Stimulated activated memory B cell treated with anti-CD40 and anti-IgM and Interleukin-4, amounts not matched to agents 10 μg/mL and 1 μg/mL and 100 μg/mL, for 72 hours (primary cell): ENCODE measurements at regions not wholly inside any gene's neighbourhood (a gene's known extent, or its start where the extent isn't known, plus 50 kb on each side); places are given as distances from the start of the nearest gene placed in this dataset.
"Not testable (repeated sequence)": the region's sequence is repeated elsewhere in the genome, so short reads cannot be mapped to it uniquely, and the experiment has no call there.

Experiments used
- ATAC-seq: fragments of 150-1000 bp; cut with Tn5 transposase; 2 replicates; pipeline ENCODE4 v1.10.0; 2021
- H3K27ac Mint-ChIP-seq: one replicate; pipeline ENCODE4 v1.8.0; 2022; ENCODE audit warnings: mild to moderate bottlenecking, mixed read lengths
- H3K27me3 Mint-ChIP-seq: one replicate; pipeline ENCODE4 v1.8.0; 2022; ENCODE audit warnings: mixed read lengths
- H3K36me3 Mint-ChIP-seq: one replicate; pipeline ENCODE4 v1.8.0; 2022; ENCODE audit warnings: mixed read lengths
- H3K4me1 Mint-ChIP-seq: one replicate; pipeline ENCODE4 v1.8.0; 2022; ENCODE audit warnings: mixed read lengths
- H3K4me3 Mint-ChIP-seq: one replicate; pipeline ENCODE4 v1.8.0; 2022; ENCODE audit warnings: mild to moderate bottlenecking, moderate library complexity, mixed read lengths
- H3K9me3 Mint-ChIP-seq: one replicate; pipeline ENCODE4 v1.8.0; 2022; ENCODE audit warnings: mixed read lengths

DNA sequence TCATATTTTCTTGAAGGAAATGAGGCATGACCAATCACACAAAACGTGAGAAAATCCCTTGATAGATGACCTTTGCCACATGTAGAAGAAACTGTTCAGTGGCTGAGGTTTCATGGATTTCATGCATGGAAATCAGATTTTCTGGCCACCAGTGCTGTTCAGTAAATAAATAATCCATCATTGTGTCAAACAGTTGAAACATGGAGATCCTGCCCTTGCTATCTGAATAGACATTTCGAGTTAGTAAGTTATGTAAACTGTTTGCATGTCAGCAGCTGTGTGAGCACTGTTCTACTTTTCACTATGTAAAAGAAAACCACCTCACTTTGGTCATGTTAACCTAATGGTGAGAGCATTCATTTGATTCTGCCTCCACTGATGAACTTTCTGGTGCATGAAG, 793.9 kb upstream of the EPHA7 start:
- Mint-ChIP-seq H3K36me3 (no peaks in the 10 kb centered on the region), H3K4me1 (no peaks in the 10 kb centered on the region), H3K27me3 (no peaks in the 10 kb centered on the region), H3K4me3 (no peak overlapping the region), H3K9me3 (no peaks in the 10 kb centered on the region), H3K27ac (no peak overlapping the region)
- ATAC-seq: no peak

GRCh38 chr6:94196891-94197290, 777.5 kb upstream of the EPHA7 start:
- no peak overlapping the region for H3K27ac Mint-ChIP-seq
- no peak for ATAC-seq
- H3K4me3 Mint-ChIP-seq: no peak overlapping the region
- H3K36me3 Mint-ChIP-seq: no peaks in the 10 kb centered on the region
- H3K4me1 Mint-ChIP-seq: no peaks in the 10 kb centered on the region
- peaks cover 7% of the 10 kb centered on the region for H3K9me3 Mint-ChIP-seq
- no peaks in the 10 kb centered on the region for H3K27me3 Mint-ChIP-seq

DNA sequence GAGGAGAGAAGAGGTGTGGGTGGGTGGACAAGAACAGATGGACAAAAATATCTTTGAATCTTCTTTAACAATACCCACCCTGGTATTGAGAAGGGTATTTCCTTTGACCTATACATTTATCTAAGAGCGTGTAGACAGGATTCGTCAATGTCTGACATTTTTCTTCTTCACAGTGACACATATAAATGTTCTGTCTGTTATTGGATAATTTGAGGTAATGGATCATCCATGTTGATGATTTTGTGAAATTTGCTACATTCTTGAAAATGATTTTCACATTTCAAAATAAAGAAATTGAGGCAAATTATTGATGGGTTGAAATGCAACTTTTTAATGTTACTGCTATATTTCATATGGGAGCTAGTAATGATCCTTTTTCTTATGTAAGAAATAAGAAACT, 770.7 kb upstream of the EPHA7 start:
- Mint-ChIP-seq H3K9me3 (peaks cover 11% of the 10 kb centered on the region), H3K4me1 (no peaks in the 10 kb centered on the region), H3K36me3 (no peaks in the 10 kb centered on the region), H3K4me3 (no peak overlapping the region), H3K27ac (no peak overlapping the region), H3K27me3 (no peaks in the 10 kb centered on the region)
- no peak for ATAC-seq

DNA sequence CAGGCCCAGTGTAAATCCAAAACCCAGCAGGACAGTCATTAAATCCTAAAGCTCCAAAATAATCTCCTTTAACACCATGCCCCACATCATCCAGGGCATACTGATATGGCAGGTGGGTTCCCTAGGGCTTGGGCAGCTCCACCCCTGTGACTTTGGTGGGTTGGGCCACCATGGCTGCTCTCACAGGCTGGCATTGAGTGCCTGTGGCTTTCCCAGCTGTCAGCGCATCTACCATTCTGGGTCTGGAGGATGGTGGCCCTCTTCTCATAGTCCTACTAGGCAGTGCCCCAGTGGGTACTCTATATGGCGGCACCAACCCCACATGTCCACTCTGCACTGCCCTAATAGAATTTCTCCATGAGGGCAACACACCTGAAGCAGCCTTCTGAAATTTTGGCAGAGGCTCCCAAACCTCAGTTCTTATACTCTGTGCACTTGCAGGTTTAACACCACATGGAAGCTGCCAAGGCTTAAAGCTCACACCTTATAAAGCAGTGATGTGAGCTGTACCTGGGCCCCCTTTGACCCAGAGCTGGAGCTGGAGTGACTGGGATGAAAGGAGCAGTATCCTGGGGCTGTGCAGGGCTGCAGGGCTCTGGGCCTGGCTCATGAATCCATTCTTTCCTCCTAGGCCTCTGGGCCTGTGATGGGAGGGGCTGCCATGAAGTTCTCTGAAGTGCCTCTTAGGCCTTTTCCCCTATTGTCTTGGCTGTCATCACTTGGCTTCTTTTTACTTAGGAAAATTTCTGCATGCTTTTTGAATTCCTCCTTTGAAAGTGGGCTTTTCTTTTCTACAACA, 765.5 kb upstream of the EPHA7 start:
- H3K27me3 Mint-ChIP-seq: no peaks in the 10 kb centered on the region
- H3K36me3 Mint-ChIP-seq: no peaks in the 10 kb centered on the region
- H3K9me3 Mint-ChIP-seq: peaks cover 6% of the 10 kb centered on the region
- no peak overlapping the region for H3K27ac Mint-ChIP-seq
- no peaks in the 10 kb centered on the region for H3K4me1 Mint-ChIP-seq
- no peak for ATAC-seq
- no peak overlapping the region for H3K4me3 Mint-ChIP-seq

DNA sequence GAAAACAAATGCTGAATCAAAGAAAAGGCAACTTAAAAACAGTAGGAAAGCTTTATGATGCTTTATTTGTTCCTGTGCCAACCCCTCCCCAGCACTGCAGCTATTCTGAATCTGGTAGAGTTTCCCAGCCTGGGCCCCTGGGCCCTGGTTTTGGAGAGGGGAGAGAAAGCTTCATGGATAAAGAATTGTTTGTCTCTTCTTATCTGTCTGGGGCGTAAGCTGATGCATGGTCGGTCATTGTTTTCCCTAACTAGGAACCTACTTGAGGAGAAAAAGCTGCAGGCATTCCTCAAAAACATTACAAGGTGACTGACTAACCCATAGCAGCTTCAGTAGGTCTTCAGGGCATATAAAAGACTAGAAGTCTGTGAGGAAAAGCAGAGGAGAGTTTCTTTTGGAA, 758.1 kb upstream of the EPHA7 start:
- H3K27ac Mint-ChIP-seq: no peak overlapping the region

DNA sequence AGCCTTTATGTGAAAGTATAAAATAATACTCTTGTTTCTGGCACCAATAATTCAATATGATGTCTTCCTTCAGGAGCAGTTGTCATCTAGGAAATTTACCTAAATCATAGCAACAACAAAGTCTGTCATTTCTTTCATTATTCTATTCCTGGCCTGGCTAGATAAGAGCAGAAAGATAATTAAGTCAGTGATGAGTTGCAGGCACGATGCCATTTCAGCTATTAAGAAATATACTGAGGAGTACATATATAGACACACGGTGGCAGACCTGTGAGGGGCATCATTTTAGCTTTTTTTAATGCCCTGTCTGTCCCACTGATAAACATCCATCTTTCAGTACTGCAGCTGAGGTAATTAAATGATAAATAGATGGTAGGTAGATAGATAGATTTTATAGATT, 756.1 kb upstream of the EPHA7 start:
- no peak for ATAC-seq
- H3K4me3 Mint-ChIP-seq: no peak overlapping the region
- no peaks in the 10 kb centered on the region for H3K27me3 Mint-ChIP-seq
- H3K27ac Mint-ChIP-seq: no peak overlapping the region
- no peaks in the 10 kb centered on the region for H3K36me3 Mint-ChIP-seq
- H3K9me3 Mint-ChIP-seq: peaks cover 7% of the 10 kb centered on the region
- no peaks in the 10 kb centered on the region for H3K4me1 Mint-ChIP-seq

More for the DNA sequence above, 758.1 kb upstream of the EPHA7 start:
- Mint-ChIP-seq H3K36me3 (no peaks in the 10 kb centered on the region), H3K4me3 (no peak overlapping the region), H3K27me3 (no peaks in the 10 kb centered on the region), H3K4me1 (no peaks in the 10 kb centered on the region), H3K9me3 (peaks cover 3% of the 10 kb centered on the region)
- no peak for ATAC-seq

- H3K4me1 Mint-ChIP-seq: no peaks in the 10 kb centered on the region
- no peak for ATAC-seq
- H3K4me3 Mint-ChIP-seq: no peak overlapping the region
- no peak overlapping the region for H3K27ac Mint-ChIP-seq
- H3K9me3 Mint-ChIP-seq: peaks cover 14% of the 10 kb centered on the region
- H3K36me3 Mint-ChIP-seq: no peaks in the 10 kb centered on the region
- no peaks in the 10 kb centered on the region for H3K27me3 Mint-ChIP-seq
Measured at GRCh38 chr6:94163877-94164276, 744.5 kb upstream of the EPHA7 start.

DNA sequence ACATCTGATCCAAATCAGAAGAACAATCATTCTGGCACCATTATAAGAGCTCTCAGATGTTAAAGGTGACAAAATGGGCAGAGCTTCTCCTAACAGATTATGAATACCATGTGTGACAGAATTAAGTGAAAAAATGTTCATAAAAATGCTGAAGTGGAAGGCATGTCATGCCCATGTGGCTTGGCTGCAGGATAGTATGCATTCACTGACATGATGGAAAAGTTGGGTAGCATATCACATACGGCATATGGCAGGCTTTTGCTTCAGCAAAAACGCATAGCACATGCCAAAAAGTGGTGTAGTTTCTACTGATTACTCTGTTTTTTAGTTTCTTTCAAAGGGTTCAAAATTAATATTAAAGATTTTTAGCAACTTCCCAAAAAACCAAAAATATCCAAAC, 731.5 kb upstream of the EPHA7 start:
- Mint-ChIP-seq H3K4me1 (no peaks in the 10 kb centered on the region), H3K9me3 (peaks cover 9% of the 10 kb centered on the region), H3K27ac (no peak overlapping the region), H3K27me3 (no peaks in the 10 kb centered on the region), H3K36me3 (no peaks in the 10 kb centered on the region), H3K4me3 (no peak overlapping the region)
- no peak for ATAC-seq

GRCh38 chr6:94144807-94145206, 725.4 kb upstream of the EPHA7 start:
- Mint-ChIP-seq H3K27me3 (no peaks in the 10 kb centered on the region), H3K36me3 (no peaks in the 10 kb centered on the region), H3K9me3 (peaks cover 2% of the 10 kb centered on the region), H3K27ac (no peak overlapping the region), H3K4me3 (no peak overlapping the region), H3K4me1 (no peaks in the 10 kb centered on the region)
- ATAC-seq: no peak

GRCh38 chr6:94137178-94137577, 717.8 kb upstream of the EPHA7 start:
- not testable (repeated sequence) for H3K36me3 Mint-ChIP-seq, H3K4me3 Mint-ChIP-seq, H3K4me1 Mint-ChIP-seq, H3K9me3 Mint-ChIP-seq, H3K27ac Mint-ChIP-seq, H3K27me3 Mint-ChIP-seq, ATAC-seq

- H3K4me3 Mint-ChIP-seq: no peak overlapping the region
- no peaks in the 10 kb centered on the region for H3K27me3 Mint-ChIP-seq
- no peaks in the 10 kb centered on the region for H3K4me1 Mint-ChIP-seq
- H3K27ac Mint-ChIP-seq: no peak overlapping the region
- ATAC-seq: no peak
- H3K9me3 Mint-ChIP-seq: no peaks in the 10 kb centered on the region
- no peaks in the 10 kb centered on the region for H3K36me3 Mint-ChIP-seq
Measured at GRCh38 chr6:94133106-94133505, 713.7 kb upstream of the EPHA7 start.

GRCh38 chr6:94131271-94131670, 711.9 kb upstream of the EPHA7 start:
- Mint-ChIP-seq H3K4me3 (no peak overlapping the region), H3K27ac (no peak overlapping the region), H3K9me3 (no peaks in the 10 kb centered on the region), H3K27me3 (no peaks in the 10 kb centered on the region), H3K36me3 (no peaks in the 10 kb centered on the region), H3K4me1 (no peaks in the 10 kb centered on the region)
- no peak for ATAC-seq

- no peaks in the 10 kb centered on the region for H3K4me1 Mint-ChIP-seq
- no peaks in the 10 kb centered on the region for H3K9me3 Mint-ChIP-seq
- no peak for ATAC-seq
- H3K36me3 Mint-ChIP-seq: no peaks in the 10 kb centered on the region
- H3K4me3 Mint-ChIP-seq: no peak overlapping the region
- no peak overlapping the region for H3K27ac Mint-ChIP-seq
- H3K27me3 Mint-ChIP-seq: no peaks in the 10 kb centered on the region
Measured at GRCh38 chr6:94130478-94130877, 711.1 kb upstream of the EPHA7 start.

DNA sequence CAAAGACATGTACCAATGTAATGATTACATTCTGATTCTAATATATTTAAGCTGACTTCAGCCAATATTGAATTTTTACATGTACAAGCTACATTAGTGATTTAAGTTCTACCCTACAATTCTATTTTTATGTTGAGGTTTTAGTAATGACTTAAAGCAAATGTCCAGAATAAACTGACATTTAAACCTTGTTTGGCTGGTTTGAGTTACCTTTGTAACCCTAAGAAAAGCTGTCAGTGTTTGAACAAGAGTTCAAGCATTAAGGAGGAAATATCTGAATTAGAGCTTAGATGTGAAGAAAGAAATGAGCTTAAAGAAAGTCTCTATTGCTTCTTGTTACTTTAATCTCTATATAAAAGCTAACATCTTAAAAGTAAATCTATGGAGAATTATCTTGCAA, 710.6 kb upstream of the EPHA7 start:
- H3K27ac Mint-ChIP-seq: no peak overlapping the region
- ATAC-seq: no peak
- H3K36me3 Mint-ChIP-seq: no peaks in the 10 kb centered on the region
- H3K9me3 Mint-ChIP-seq: no peaks in the 10 kb centered on the region
- no peaks in the 10 kb centered on the region for H3K4me1 Mint-ChIP-seq
- H3K4me3 Mint-ChIP-seq: no peak overlapping the region
- H3K27me3 Mint-ChIP-seq: no peaks in the 10 kb centered on the region

GRCh38 chr6:94127716-94128115, 708.4 kb upstream of the EPHA7 start:
- no peak for ATAC-seq
- Mint-ChIP-seq H3K4me3 (no peak overlapping the region), H3K27me3 (no peaks in the 10 kb centered on the region), H3K27ac (no peak overlapping the region), H3K4me1 (no peaks in the 10 kb centered on the region), H3K36me3 (no peaks in the 10 kb centered on the region), H3K9me3 (no peaks in the 10 kb centered on the region)

GRCh38 chr6:94124333-94124732, 705.0 kb upstream of the EPHA7 start:
- no peak for ATAC-seq
- Mint-ChIP-seq H3K27ac (no peak overlapping the region), H3K27me3 (no peaks in the 10 kb centered on the region), H3K36me3 (no peaks in the 10 kb centered on the region), H3K4me1 (no peaks in the 10 kb centered on the region), H3K9me3 (no peaks in the 10 kb centered on the region), H3K4me3 (no peak overlapping the region)

- H3K27me3 Mint-ChIP-seq: no peaks in the 10 kb centered on the region
- H3K36me3 Mint-ChIP-seq: no peaks in the 10 kb centered on the region
- no peaks in the 10 kb centered on the region for H3K9me3 Mint-ChIP-seq
- H3K4me1 Mint-ChIP-seq: no peaks in the 10 kb centered on the region
- H3K27ac Mint-ChIP-seq: no peak overlapping the region
- H3K4me3 Mint-ChIP-seq: no peak overlapping the region
- ATAC-seq: no peak
Measured at GRCh38 chr6:94121094-94121493, 701.7 kb upstream of the EPHA7 start.
